ENCODE measurements at regions not wholly inside any gene's neighbourhood (a gene's known extent, or its start where the extent isn't known, plus 50 kb on each side); places are given as distances from the start of the nearest gene placed in this dataset.
"Not testable (repeated sequence)": the region's sequence is repeated elsewhere in the genome, so short reads cannot be mapped to it uniquely, and the experiment has no call there.

- TF ChIP-seq CTCF (IDR thresholded peaks at IDR 0.05; ENCODE audit: low read depth, low read length): no peak
Measured at GRCh38 chr5:86688406-86688805, 70.7 kb downstream of the COX7C start.

GRCh38 chr5:86689103-86689729, 71.5 kb downstream of the COX7C start:
- H3K4me3 ChIP-seq (ENCODE audit: low read depth, low read length): no peak overlapping the region
- no peak for DNase-seq (ENCODE audit: low read depth, low spot score)
- no peak for TF ChIP-seq CTCF (IDR thresholded peaks at IDR 0.05; ENCODE audit: low read depth, low read length)
- in situ Hi-C loops (cut with HindIII; ENCODE audit: low sequenced_read_pairs): no loop called here

More at GRCh38 chr5:86688406-86688805, 70.7 kb downstream of the COX7C start:
- DNase-seq (ENCODE audit: low read depth, low spot score): no peak
- in situ Hi-C loops (cut with HindIII; ENCODE audit: low sequenced_read_pairs): no loop called here
- no peak overlapping the region for H3K4me3 ChIP-seq (ENCODE audit: low read depth, low read length)

GRCh38 chr5:86709157-86709881, 91.6 kb downstream of the COX7C start:
- in situ Hi-C loops (cut with HindIII; ENCODE audit: low sequenced_read_pairs): no loop called here
- no peak for DNase-seq (ENCODE audit: low read depth, low spot score)
- H3K4me3 ChIP-seq (ENCODE audit: low read depth, low read length): no peak overlapping the region
- no peak for TF ChIP-seq CTCF (IDR thresholded peaks at IDR 0.05; ENCODE audit: low read depth, low read length)

GRCh38 chr5:86716121-86716520, 98.4 kb downstream of the COX7C start:
- TF ChIP-seq CTCF (IDR thresholded peaks at IDR 0.05; ENCODE audit: low read depth, low read length): no peak

GRCh38 chr5:86731319-86732117, 113.8 kb downstream of the COX7C start:
- H3K4me3 ChIP-seq (ENCODE audit: low read depth, low read length); DNase-seq (ENCODE audit: low read depth, low spot score); in situ Hi-C loops (cut with HindIII; ENCODE audit: low sequenced_read_pairs): not testable (repeated sequence)

More at GRCh38 chr5:86716121-86716520, 98.4 kb downstream of the COX7C start:
- in situ Hi-C loops (cut with HindIII; ENCODE audit: low sequenced_read_pairs): no loop called here
- no peak for DNase-seq (ENCODE audit: low read depth, low spot score)
- H3K4me3 ChIP-seq (ENCODE audit: low read depth, low read length): no peak overlapping the region

GRCh38 chr5:86735370-86735769, 117.6 kb downstream of the COX7C start:
- in situ Hi-C loops (cut with HindIII; ENCODE audit: low sequenced_read_pairs): no loop called here
- H3K4me3 ChIP-seq (ENCODE audit: low read depth, low read length): no peak overlapping the region
- no peak for TF ChIP-seq CTCF (IDR thresholded peaks at IDR 0.05; ENCODE audit: low read depth, low read length)
- DNase-seq (ENCODE audit: low read depth, low spot score): no peak
